HG03280 (cell line): ENCODE measurements at regions not wholly inside any gene's neighbourhood (a gene's known extent, or its start where the extent isn't known, plus 50 kb on each side); places are given as distances from the start of the nearest gene placed in this dataset.

Source experiments
- ATAC-seq: cut with Tn5 transposase; IDR thresholded peaks from one replicate; pipeline ENCODE4 v1.9.1; 2021; ENCODE audit warnings: mild to moderate bottlenecking, moderate library complexity; ENCODE audit not compliant: unreplicated experiment

DNA sequence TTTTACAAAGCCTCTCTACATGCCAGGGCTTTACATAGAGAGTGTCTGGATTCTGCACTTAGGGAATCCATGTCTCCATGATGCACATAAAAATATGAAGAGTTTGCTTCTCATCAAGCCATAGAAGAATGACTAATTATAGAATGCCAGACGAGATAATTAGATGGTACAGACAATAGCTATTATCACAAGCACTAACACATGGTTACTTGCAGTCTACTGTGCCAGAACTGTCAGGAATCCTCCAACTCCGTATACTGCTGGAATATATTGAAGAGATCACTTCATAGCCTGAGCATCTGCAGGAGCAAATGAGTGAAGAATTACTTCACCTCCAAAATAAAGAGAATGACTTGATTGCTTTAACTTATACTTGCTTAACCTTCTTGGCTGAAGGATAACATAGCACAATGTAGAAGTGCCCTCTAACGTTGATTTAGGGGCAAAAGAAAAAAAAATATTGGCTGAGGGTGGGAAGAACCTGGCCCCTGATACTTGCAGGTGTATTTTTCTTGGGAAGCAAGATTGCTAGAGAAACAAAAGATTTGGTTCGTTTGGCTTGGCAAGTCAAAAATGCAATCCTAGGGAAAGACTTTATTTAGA, 272.8 kb upstream of the FAR2 start:
- ATAC-seq = no peak

DNA sequence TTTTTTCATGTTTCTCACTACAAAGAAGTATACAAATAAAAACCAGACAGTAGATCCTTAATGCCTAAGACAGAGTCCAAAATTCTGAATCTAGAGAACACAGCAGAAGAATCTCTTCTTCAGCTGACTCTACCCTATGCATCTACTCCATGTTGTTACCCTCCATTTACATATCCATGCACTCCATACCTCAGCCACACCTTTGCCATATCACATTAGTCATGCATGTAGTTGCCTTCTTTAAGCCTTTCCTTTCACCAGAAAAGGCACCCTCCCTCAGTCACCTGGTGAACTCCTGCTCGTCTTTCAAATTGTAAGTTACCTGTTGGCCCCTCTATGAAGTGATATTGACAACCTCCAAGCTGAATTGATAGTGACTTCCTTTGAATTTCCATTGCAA, 271.2 kb upstream of the FAR2 start:
- ATAC-seq = no peak

DNA sequence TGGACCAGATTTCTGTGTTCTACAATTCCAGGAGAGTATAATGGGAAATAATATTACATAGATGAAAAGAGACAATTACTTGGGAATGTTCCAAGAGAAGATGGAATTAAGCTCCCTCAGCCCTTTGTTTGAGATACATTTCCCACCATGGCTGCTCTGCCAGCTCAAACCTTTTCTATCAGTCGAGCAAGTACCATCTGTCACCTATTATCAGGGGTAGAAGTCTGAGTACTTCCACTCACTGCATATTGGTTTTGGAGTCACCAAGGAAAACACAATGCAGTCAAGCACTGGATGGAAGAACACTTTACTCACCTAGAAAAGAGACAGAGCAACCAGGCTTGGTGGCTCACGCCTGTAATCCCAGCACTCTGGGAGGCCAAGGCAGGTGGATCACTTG, 270.4 kb upstream of the FAR2 start:
- no peak for ATAC-seq

GRCh38 chr12:28879379-28879778, 269.7 kb upstream of the FAR2 start:
- ATAC-seq = no peak

DNA sequence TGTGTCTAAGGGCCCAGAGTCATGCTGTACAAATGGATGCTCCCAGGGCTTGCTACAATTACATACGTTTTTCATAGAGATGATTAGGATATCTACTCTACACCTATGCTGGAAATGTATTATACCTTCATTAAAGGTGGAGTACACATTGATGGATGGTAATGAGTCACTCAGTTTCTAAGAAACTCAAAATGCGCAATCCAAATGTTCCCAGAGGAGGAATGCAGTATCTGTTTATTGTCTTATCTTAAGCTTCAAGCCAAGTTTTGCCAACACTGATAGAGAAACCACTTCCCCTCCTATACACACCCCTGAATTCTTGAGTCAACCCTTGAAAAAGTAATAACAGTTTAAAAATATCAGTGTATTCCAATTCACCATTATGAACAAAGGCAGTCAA, 266.6 kb upstream of the FAR2 start:
- no peak for ATAC-seq

- ATAC-seq = no peak
Observed at GRCh38 chr12:28883406-28883997, 265.6 kb upstream of the FAR2 start.

- ATAC-seq = no peak
Observed at GRCh38 chr12:28884904-28885679, 264.0 kb upstream of the FAR2 start.

DNA sequence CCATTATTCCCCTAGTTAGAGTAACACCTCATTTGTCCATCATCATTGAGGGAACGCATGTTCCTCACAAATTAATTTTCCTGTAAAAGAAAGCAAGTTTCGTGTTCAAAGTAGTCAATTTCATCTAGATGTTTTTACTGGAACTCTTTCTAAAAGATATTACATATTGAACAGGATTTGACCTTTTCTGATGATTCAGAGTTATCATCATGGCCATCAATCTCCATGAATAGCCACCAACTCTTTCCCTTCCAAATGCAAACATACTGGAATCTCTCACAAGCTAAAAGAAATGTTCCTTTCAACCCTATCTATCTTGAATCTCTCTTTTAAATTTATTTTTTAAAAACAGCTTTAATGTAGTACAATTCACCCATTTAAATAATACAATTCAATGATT, 263.1 kb upstream of the FAR2 start:
- no peak for ATAC-seq

GRCh38 chr12:28887461-28887990, 261.6 kb upstream of the FAR2 start:
- no peak for ATAC-seq

- ATAC-seq = no peak
Observed at GRCh38 chr12:28890664-28891063, 258.4 kb upstream of the FAR2 start.

GRCh38 chr12:28891126-28891525, 258.0 kb upstream of the FAR2 start:
- no peak for ATAC-seq

GRCh38 chr12:28893365-28893764, 255.7 kb upstream of the FAR2 start:
- no peak for ATAC-seq

GRCh38 chr12:28893856-28894255, 255.2 kb upstream of the FAR2 start:
- ATAC-seq = no peak

- ATAC-seq = no peak
Observed at GRCh38 chr12:28896421-28896820, 252.7 kb upstream of the FAR2 start.

GRCh38 chr12:28898038-28898437, 251.0 kb upstream of the FAR2 start:
- ATAC-seq = no peak

- ATAC-seq = no peak
Observed at GRCh38 chr12:28899951-28900350, 249.1 kb upstream of the FAR2 start.

- no peak for ATAC-seq
Observed at GRCh38 chr12:28905220-28905955, 243.7 kb upstream of the FAR2 start.

GRCh38 chr12:28908646-28909045, 240.4 kb upstream of the FAR2 start:
- no peak for ATAC-seq

GRCh38 chr12:28909291-28909690, 239.8 kb upstream of the FAR2 start:
- no peak for ATAC-seq

- ATAC-seq = no peak
Observed at GRCh38 chr12:28925719-28926376, 223.2 kb upstream of the FAR2 start.

DNA sequence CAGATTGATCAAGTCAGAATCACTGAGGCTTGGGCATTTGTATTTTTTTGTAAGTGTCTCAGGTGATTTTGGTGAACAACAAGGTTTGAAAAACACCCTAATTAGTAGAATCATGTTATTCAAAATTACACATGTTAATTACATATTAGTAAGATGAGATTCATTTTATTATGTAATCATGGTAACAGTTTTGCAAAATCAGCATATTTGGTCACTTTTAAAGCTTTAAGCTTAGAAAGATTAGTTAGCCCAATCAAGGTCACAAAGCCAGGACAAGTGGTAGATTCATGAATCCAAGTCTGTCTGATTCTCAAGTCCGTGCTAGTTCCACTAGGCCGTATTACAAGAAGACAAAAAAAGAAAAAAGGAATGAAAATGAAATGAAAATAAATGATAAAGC, 218.4 kb upstream of the FAR2 start:
- ATAC-seq = no peak
